HG02973 (cell line): ENCODE measurements at regions not wholly inside any gene's neighbourhood (a gene's known extent, or its start where the extent isn't known, plus 50 kb on each side); places are given as distances from the start of the nearest gene placed in this dataset.
"Not testable (repeated sequence)": the region's sequence is repeated elsewhere in the genome, so short reads cannot be mapped to it uniquely, and the experiment has no call there.

ENCODE experiments used
- ATAC-seq: cut with Tn5 transposase; IDR thresholded peaks from one replicate; pipeline ENCODE4 v1.9.1; 2021; ENCODE audit warnings: moderate library complexity; ENCODE audit not compliant: unreplicated experiment

DNA sequence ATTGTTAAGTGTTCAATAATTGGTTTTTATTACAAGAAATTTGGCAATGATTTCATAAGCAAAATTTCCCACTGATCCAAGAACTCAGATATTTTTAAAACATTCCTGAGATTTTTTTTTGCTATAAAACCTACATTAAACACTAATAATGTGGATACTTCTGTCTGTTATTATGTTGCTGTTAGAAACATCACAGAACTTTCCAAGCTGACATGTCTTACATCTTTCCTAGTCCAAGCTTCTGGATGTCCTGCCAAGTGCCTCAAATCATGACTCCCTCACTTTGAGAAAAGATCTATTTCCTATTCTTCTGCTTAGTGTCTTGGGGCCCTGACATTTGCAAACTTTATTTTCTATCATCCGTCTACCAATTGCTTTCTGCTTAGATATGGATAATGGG, 110.8 kb downstream of the RFPL4B start:
- ATAC-seq: no peak

GRCh38 chr6:112459758-112460304, 112.7 kb downstream of the RFPL4B start:
- no peak for ATAC-seq

- ATAC-seq: no peak
Observed at GRCh38 chr6:112464901-112465665, 118.0 kb downstream of the RFPL4B start.

- peak; percentile 94 for ATAC-seq
Observed at GRCh38 chr6:112466373-112467151, 119.4 kb downstream of the RFPL4B start.

DNA sequence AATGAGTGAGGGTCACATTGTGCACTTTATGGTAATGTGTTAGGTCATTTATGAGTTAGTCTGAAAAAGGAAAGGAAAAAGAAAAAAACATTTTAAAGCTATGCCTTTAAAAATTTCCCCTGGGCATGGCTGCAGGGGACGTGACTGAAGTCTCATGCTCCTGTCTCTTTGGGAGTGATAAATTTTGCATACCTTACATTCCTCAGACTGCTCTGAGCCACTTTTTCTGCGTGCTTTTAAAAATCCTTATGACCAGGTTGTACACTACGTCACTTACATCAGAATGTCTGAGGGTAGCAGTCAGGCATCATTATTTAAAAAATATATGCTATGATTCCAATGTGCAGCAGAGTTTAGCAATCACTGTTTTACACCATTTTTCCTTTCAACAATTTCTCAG, 121.2 kb downstream of the RFPL4B start:
- no peak for ATAC-seq

DNA sequence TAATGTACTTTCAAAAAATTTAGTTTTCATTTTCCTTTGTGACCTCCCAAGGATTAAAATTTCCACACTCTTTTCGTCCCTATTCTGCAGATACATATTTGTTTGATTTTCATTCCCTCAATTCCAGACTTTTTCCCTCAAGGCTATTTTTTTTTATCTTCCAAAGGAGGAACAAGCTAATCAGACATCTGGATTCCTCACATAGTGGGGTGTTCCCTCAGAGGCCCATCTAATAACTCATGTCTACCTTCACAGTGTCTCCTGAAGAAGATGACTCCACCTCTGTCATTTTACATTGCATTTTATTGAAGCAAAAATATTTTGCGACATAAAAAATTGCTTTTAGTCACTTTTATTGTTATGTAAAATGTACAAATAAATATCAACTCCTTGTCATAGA, 122.2 kb downstream of the RFPL4B start:
- ATAC-seq: no peak

DNA sequence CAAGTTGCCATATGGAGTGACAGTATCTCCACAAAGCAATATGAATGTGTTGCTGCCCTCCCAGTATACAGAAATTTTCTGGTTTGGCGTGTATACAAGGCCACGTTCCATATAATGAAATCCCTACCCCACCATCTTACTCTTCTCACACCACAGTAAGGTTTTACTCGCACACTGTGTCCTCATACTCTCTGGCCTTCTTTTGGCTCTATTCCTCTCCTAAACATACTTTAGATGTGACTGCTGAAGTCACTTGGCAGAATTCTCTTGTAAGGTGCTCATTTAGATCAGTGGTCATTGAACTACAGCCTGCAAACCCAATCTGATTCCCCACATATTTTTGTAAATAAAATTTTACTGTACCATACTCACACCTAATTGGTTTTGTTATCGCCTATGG, 123.2 kb downstream of the RFPL4B start:
- ATAC-seq: no peak

DNA sequence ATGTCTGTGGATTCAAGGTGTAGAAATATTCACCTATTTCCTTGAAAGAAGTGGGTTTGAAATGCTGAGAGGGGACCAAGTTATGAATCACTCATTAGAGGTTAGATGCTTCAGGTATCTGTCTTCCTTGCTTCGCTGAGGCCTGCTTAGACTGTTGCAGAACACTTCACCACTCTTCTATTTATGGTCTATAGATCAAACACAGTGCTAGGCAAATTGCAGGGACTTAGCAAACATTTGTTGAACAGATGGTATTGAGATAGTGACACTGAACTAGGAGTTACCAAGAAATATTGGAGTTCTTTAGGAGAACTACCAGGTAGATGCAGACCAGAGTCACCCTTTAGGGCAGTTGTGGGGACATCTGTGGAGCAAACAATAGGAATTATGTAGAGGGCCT, 123.8 kb downstream of the RFPL4B start:
- no peak for ATAC-seq

DNA sequence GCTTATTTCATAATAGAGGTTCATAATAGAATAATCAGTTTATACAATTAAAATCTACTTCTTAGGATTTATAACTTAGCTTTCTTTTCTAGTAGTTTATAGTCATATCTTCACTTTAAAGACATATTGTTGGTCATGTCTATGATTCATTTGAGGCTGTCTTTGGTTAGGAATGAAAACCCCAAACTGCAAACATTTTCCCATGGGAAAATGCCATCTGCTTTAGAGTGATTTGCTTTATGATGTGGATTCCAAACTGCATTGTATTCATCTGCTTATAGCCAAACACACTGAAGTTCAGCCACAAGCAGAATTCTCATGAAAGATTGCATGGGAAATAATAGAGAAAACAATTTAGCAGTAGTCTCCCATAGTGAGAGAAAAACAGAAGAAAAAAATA, 128.0 kb downstream of the RFPL4B start:
- no peak for ATAC-seq

DNA sequence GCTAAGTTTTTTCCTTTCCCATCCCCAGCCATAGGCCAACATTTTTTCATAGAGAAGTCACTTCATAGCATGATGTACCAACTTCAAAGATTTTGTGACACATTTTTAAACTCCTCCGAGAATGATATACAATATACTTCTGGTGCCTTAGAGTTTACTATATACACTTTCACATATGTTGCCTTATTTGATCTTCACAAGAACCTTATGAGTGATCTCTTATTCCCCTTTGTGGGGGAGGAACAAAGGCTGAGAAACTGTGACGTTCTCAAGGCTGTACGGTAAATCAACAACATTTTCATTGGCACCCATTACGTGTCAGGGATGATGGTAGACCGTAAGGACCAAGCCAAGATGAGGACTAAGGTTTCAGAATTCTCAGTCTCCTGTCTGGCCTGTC, 130.0 kb downstream of the RFPL4B start:
- no peak for ATAC-seq

DNA sequence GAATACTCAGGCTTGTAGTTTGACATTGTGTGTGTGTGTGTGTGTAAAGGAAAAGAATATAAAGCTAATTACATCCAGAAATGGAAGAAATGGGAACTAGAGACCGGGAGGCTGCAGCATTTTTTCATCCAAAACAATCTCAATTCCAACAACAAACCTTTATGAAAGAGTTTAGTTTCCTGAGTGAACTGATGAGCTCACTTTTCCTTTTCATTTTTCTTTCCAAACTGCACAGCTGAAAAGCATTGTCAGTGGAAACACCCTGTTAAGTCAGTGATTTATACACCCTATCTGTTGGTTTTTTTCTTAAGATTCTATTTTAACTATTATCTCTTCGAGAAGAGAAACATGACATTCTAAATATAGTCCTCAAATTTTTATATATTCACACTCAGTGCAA, 130.9 kb downstream of the RFPL4B start:
- ATAC-seq: no peak

- ATAC-seq: not testable (repeated sequence)
Observed at GRCh38 chr6:112479975-112480374, 132.8 kb downstream of the RFPL4B start.

DNA sequence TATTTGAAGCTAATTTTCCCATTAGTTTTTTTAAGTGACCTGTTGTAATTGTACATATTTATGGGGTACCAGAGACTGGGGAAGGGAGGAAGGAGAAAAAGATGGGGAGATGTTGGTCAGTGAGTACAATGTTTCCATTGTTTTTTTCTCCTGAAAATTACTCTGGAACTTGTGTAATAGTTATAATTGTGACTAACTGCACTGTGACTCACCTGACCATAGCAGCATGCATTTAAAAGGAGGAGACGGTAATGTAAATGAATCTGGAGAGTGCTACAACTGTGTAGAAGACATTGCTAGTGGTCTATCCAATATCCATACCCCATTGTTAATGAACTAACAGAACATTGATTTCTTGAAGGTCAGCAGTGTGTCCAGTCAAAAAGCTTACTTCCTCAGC, 133.4 kb downstream of the RFPL4B start:
- no peak for ATAC-seq

DNA sequence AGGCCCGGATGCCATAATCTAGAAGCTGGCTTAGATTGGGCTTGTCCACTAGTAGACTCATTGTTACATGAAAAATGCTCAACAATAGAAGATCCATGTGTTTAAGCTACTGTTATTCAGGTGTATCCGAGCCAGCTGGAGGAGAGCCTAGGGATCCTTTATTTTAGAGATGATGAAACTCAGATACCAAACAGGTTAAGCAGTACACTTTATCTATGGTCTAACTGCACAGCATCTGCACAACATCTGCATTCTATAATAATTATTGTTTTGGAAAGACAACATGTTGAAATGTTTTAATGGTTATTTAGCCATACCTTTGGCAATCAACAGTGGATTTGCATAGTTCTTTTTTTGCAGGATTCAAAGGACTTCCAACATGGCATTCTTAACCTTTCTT, 134.1 kb downstream of the RFPL4B start:
- ATAC-seq: no peak

DNA sequence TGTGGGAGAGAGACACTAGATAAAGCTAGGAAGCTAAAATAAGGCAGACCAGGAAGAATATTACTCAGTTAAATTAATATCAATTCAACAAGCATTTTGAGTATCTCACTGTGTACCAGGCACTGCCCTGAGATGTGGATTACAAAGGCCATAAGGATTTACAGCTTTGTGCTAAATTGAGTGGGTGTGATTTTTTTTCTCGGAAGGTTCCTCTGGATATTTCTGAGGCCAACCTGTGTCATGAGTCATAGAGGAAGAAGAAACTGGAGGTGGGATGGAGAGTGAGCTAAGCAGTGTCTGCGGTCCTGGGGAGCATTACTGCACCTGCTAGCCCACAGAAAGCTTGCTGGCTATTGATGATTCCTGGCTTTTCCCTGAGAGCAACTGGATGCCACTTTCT, 135.2 kb downstream of the RFPL4B start:
- ATAC-seq: no peak

DNA sequence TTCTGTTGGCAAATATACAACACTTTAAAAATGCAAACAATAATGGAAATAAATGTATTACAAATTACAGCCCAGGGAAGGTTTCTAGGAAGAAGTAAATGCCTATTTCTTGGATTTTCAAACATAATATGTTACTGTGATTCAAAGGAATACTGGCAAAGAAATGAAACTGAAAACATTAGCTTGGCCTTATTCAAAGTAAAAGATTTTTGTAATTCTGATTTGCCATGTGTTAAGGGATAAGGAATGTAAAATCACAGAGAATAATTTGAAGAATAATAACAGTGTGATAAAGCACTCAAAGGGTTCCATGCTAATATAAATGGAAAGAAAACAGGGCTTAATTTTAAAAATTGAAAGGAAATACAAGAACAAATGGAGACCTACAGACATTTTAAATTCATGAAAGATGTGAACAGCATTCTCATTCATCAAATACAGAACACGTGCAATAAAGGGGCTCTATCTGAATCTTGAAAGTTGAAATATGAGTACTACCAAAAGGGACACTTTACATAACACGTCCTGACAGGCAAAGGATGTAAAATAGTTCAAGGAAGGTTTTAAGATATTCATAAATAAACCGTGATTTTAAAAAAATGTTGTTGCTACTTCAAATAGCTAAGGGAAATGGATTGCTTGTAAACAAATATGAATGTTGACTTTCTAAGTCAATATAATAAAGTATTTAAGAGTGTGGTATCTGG, 138.1 kb downstream of the RFPL4B start:
- no peak for ATAC-seq

- ATAC-seq: no peak
Observed at GRCh38 chr6:112485827-112486212, 138.7 kb downstream of the RFPL4B start.

DNA sequence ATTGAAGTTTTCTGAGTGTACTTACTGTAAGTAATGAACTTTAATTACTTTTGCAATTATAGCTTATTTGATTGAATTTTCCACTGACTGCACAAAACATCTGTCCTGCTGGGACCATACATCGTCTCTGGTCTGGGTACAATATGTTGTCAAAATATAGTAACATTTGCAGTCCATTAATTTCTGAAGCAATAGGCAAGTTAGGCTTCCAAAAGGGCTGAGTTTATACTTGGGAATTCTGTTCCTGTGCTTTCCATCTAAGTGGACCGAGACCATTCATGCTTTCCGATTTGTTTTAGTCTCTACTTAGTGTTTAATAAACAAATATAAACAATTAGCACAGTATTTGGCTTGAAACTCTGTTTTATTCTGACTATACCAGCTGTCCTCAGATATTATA, 139.3 kb downstream of the RFPL4B start:
- no peak for ATAC-seq

GRCh38 chr6:112488238-112488637, 141.1 kb downstream of the RFPL4B start:
- ATAC-seq: no peak

DNA sequence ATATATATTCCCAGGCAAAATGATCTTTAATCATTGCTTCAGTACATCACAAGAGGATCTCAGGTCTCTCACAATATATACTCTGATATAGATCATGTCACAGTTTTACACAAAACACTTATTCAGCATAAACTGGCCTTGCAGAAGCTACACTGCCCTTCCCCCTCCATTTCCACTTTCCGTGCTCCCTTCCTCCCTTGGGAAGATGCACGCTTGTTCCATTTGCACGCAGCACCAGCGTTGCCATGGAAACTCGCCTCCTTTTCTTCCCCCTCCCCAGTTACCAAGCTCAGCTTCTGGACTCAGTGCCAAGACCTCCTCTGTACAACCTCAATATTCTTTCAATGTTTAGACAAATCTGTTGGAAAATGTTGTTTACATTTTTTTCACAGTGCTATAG, 154.6 kb downstream of the RFPL4B start:
- no peak for ATAC-seq

DNA sequence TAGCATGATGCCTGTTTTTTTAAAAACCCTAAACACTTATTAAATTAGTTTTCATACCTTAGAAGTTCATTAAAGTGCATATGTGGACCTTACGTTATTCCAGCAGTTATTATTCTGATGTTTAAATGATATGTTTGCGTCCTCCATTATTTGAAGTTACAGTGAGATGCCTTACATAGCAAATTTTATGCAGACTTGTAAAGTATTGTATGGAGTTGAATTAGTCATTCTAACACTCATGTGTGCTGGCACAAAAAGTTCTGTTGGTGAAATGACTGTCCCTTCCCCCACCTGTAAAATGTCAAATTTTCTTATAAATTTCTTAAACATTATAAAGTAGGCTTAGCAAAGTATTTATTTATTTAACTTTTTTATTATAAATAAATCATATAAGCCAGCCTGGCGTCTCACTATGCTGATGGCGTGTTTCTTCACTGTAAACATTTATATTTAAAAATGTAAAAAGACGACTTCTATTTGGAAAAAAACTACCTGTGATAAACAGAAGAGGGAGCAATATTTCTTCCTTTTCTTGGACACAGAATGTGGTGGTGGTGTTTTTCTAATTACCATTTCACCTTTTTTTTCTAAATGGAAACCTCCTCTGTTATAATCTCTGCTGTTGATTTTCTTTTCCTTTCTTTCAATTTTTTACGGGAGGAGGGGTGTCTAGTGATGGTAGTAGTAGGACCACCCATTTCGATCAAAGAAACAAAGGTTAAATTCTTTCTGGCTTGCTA, 155.4 kb downstream of the RFPL4B start:
- ATAC-seq: no peak
